ENCODE measurements at regions not wholly inside any gene's neighbourhood (a gene's known extent, or its start where the extent isn't known, plus 50 kb on each side); places are given as distances from the start of the nearest gene placed in this dataset.

DNA sequence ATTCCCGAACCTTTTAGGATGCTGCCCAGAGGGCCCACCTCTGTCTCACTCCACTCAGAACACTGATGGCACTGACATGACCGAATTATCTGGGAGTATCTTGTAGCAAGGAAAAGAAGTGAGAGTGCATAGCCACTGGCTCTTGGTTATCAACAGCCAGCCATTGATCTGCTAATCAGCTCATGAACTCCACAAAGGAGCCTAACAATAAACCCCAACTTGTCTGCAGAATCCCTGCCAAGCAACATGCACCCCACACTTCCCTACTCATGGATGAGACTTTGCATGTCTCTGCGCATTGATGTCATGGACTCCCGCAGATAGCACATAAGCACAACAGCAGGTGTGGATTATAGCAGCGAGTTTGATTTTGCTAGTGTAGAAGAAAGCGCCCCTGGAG, 1538.9 kb upstream of the RAG2 start:
- TF ChIP-seq EZH2phosphoT487 (IDR thresholded peaks at IDR 0.05; ENCODE audit: insufficient read depth, low read depth) (no peak), EZH2 (IDR thresholded peaks at IDR 0.05; ENCODE audit: insufficient read depth, poor library complexity, severe bottlenecking) (no peak)

All from GM23248 (cell line).